Smooth muscle cell (in vitro differentiated cells): ENCODE measurements at regions not wholly inside any gene's neighbourhood (a gene's known extent, or its start where the extent isn't known, plus 50 kb on each side); places are given as distances from the start of the nearest gene placed in this dataset.
A peak's percentile ranks its signal among the peaks of the same experiment; 100 is the strongest.

ENCODE experiments used
- DNase-seq: peaks from one replicate; lab custom pipeline; 2025; ENCODE audit not compliant: unreplicated experiment; lab: John Stamatoyannopoulos, UW
- H2AFZ ChIP-seq: fragments of 200-600 bp; sonication (generic); 2 replicates; pipeline ENCODE4 v1.6.0; 2016; ENCODE audit warnings: antibody characterized with exemption, low read depth, mild to moderate bottlenecking
- H3F3A ChIP-seq: fragments of 200-600 bp; sonication (generic); 2 replicates; pipeline ENCODE4 v1.6.0; 2017; ENCODE audit warnings: antibody characterized with exemption, low read depth
- H3K27ac ChIP-seq: fragments of 200-600 bp; sonication (generic); 2 replicates; pipeline ENCODE4 v1.5.1; 2016; ENCODE audit warnings: low read depth, mild to moderate bottlenecking
- H3K27me3 ChIP-seq: fragments of 200-600 bp; sonication (generic); 2 replicates; pipeline ENCODE4 v1.6.1; 2016; ENCODE audit warnings: low read depth, mild to moderate bottlenecking
- H3K36me3 ChIP-seq: fragments of 200-600 bp; sonication (generic); 2 replicates; pipeline ENCODE4 v1.5.1; 2016; ENCODE audit warnings: low read depth
- H3K4me1 ChIP-seq: fragments of 200-600 bp; sonication (generic); 2 replicates; pipeline ENCODE4 v1.5.1; 2016; ENCODE audit warnings: low read depth
- H3K4me2 ChIP-seq: fragments of 200-600 bp; sonication (generic); 2 replicates; pipeline ENCODE4 v1.6.0; 2016; ENCODE audit warnings: mild to moderate bottlenecking
- H3K4me3 ChIP-seq: fragments of 200-600 bp; sonication (generic); 2 replicates; pipeline ENCODE4 v1.5.1; 2016; ENCODE audit warnings: mild to moderate bottlenecking
- H3K79me2 ChIP-seq: fragments of 200-600 bp; sonication (generic); 2 replicates; pipeline ENCODE4 v1.6.0; 2016; ENCODE audit warnings: low read depth, mild to moderate bottlenecking
- H3K9ac ChIP-seq: fragments of 200-600 bp; sonication (generic); 2 replicates; pipeline ENCODE4 v1.6.0; 2016; ENCODE audit warnings: low read depth
- H3K9me3 ChIP-seq: fragments of 200-600 bp; sonication (generic); replicated peaks from 2 replicates; pipeline ENCODE4 v1.5.1; 2016; ENCODE audit warnings: low read depth
- H4K20me1 ChIP-seq: fragments of 200-600 bp; sonication (generic); 2 replicates; pipeline ENCODE4 v1.6.0; 2016; ENCODE audit warnings: low read depth
- WGBS: methylation state at CpG from one replicate; pipeline ENCODE4 v1.1.7; 2016; ENCODE audit warnings: low lambda C conversion rate; 5-methylcytosine and 5-hydroxymethylcytosine counted together
- TF ChIP-seq, protein P1 (sequence below): fragments of 200-600 bp; sonication (generic); IDR thresholded peaks from 2 replicates; pipeline ENCODE4 v1.5.1; 2017; ENCODE audit warnings: borderline replicate concordance, mild to moderate bottlenecking, antibody characterized with exemption; ENCODE audit not compliant: insufficient read depth, poor library complexity, severe bottlenecking

- TF ChIP-seq, protein P1, sequence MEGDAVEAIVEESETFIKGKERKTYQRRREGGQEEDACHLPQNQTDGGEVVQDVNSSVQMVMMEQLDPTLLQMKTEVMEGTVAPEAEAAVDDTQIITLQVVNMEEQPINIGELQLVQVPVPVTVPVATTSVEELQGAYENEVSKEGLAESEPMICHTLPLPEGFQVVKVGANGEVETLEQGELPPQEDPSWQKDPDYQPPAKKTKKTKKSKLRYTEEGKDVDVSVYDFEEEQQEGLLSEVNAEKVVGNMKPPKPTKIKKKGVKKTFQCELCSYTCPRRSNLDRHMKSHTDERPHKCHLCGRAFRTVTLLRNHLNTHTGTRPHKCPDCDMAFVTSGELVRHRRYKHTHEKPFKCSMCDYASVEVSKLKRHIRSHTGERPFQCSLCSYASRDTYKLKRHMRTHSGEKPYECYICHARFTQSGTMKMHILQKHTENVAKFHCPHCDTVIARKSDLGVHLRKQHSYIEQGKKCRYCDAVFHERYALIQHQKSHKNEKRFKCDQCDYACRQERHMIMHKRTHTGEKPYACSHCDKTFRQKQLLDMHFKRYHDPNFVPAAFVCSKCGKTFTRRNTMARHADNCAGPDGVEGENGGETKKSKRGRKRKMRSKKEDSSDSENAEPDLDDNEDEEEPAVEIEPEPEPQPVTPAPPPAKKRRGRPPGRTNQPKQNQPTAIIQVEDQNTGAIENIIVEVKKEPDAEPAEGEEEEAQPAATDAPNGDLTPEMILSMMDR = peak; percentile 46
- Histone ChIP-seq H3K4me1 (peaks cover 10% of the 10 kb centered on the region), H3K79me2 (no peaks in the 10 kb centered on the region), H3K9me3 (no peaks in the 10 kb centered on the region), H3K36me3 (no peaks in the 10 kb centered on the region), H3K9ac (peak overlapping the region; percentile 9), H3K27me3 (no peaks in the 10 kb centered on the region), H2AFZ (peak overlapping the region; percentile 84), H3K4me3 (peak overlapping the region; percentile 60), H3F3A (no peaks in the 10 kb centered on the region), H3K4me2 (peak overlapping the region; percentile 89), H3K27ac (no peak overlapping the region), H4K20me1 (no peaks in the 10 kb centered on the region)
- WGBS = 8% methylated on average over 16 of the region's 16 CpGs
- DNase-seq = peak; percentile 3
Observed at GRCh38 chr3:116863822-116864589, 154.4 kb downstream of the TUSC7 start.

DNA sequence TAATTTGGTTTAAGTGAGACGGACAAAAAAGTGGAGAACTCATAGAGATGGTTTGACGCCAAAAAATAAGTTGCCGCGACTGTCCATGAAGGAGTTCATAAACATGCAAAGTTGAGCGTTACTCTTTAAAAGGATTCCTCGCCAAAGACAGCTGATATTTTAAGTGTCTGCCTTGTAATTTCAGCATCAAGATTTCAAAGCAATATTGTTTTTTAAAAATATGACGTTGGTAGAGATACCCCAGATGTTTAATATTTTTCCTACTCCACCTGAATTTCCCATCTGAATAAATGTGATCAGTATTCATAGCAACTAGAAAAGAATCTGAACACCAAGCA lies 155.0 kb downstream of the TUSC7 start:
- peak overlapping the region; percentile 89 for H3K4me2 ChIP-seq
- DNase-seq = no peak
- TF ChIP-seq, protein P1 = no peak
- no peaks in the 10 kb centered on the region for H4K20me1 ChIP-seq
- no peaks in the 10 kb centered on the region for H3K36me3 ChIP-seq
- no peak overlapping the region for H3K9ac ChIP-seq
- WGBS = 46% methylated on average over 7 of the region's 7 CpGs
- no peaks in the 10 kb centered on the region for H3K79me2 ChIP-seq
- H2AFZ ChIP-seq = peak overlapping the region; percentile 84
- no peaks in the 10 kb centered on the region for H3F3A ChIP-seq
- H3K9me3 ChIP-seq = no peaks in the 10 kb centered on the region
- H3K27ac ChIP-seq = no peak overlapping the region
- H3K4me1 ChIP-seq = peaks cover 10% of the 10 kb centered on the region
- H3K27me3 ChIP-seq = no peaks in the 10 kb centered on the region
- H3K4me3 ChIP-seq = peak overlapping the region; percentile 60

DNA sequence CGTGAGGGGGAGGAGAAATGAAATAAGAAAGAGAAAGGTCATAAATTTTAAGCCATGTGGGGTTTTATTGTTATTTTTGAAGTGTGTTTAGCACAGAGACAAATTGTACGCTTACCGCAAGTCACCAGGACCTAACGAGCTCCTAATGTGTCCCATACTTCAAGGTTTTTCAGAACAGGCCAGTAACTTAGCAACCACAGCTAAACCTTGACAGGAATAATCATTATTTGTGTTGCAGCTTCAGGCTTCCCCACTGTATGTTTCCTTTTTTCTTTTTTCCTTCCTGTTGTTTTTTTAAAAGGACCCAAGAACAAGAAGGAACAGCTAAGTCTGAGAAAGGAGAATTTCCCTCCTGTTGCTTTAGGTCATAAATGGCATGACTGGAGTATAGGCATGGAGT lies 160.8 kb downstream of the TUSC7 start:
- 66% methylated on average over 4 of the region's 4 CpGs for WGBS
- H3K36me3 ChIP-seq = no peaks in the 10 kb centered on the region
- no peak overlapping the region for H3K9ac ChIP-seq
- DNase-seq = no peak
- no peaks in the 10 kb centered on the region for H3K9me3 ChIP-seq
- no peaks in the 10 kb centered on the region for H3K4me1 ChIP-seq
- H3K27ac ChIP-seq = no peak overlapping the region
- no peaks in the 10 kb centered on the region for H3K79me2 ChIP-seq
- H3K27me3 ChIP-seq = no peaks in the 10 kb centered on the region
- H4K20me1 ChIP-seq = no peaks in the 10 kb centered on the region
- H2AFZ ChIP-seq = no peak overlapping the region
- H3K4me3 ChIP-seq = no peak overlapping the region
- no peak overlapping the region for H3K4me2 ChIP-seq
- TF ChIP-seq, protein P1 = no peak
- no peaks in the 10 kb centered on the region for H3F3A ChIP-seq

DNA sequence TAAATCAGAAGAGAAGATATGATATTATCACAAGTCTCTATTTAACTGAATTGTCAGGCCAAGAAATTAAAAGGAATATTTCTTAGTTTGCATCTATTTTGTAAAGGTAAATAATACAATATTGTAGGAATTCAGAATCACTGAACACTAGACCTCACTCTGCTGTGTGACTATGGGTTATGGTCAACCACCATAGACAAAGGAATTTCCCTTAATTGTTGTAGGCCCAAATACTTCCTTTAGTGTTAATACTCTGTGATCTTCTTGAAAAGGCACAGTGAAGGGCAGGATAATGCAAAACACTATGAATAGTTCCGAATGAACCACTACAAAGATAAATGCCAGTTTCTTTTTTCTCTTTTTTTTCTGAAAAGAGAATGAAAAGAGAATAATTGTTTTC lies 162.3 kb downstream of the TUSC7 start:
- TF ChIP-seq, protein P1 = no peak
- H3K79me2 ChIP-seq = no peaks in the 10 kb centered on the region
- no peaks in the 10 kb centered on the region for H3K9me3 ChIP-seq
- no peaks in the 10 kb centered on the region for H3K36me3 ChIP-seq
- H3F3A ChIP-seq = no peaks in the 10 kb centered on the region
- DNase-seq = no peak
- no peak overlapping the region for H2AFZ ChIP-seq
- H3K9ac ChIP-seq = no peak overlapping the region
- H3K4me3 ChIP-seq = no peak overlapping the region
- H3K27me3 ChIP-seq = no peaks in the 10 kb centered on the region
- H4K20me1 ChIP-seq = no peaks in the 10 kb centered on the region
- WGBS = 81% methylated on average over 1 of the region's 1 CpG
- H3K4me1 ChIP-seq = no peaks in the 10 kb centered on the region
- no peak overlapping the region for H3K27ac ChIP-seq
- no peak overlapping the region for H3K4me2 ChIP-seq
